DMS 273 (cell line): ENCODE measurements at regions not wholly inside any gene's neighbourhood (a gene's known extent, or its start where the extent isn't known, plus 50 kb on each side); places are given as distances from the start of the nearest gene placed in this dataset.
"Not testable (repeated sequence)": the region's sequence is repeated elsewhere in the genome, so short reads cannot be mapped to it uniquely, and the experiment has no call there.

ENCODE experiments used
- DNase-seq: peaks from one replicate; lab custom pipeline; 2025; ENCODE audit not compliant: unreplicated experiment; lab: John Stamatoyannopoulos, UW

- no peak for DNase-seq
These were observed 288.2 kb upstream of the HS6ST1 start for GRCh38 chr2:128606837-128607236.

GRCh38 chr2:128607440-128607839 is 288.8 kb upstream of the HS6ST1 start:
- DNase-seq, result no peak

GRCh38 chr2:128607911-128608506 is 289.3 kb upstream of the HS6ST1 start:
- peak; percentile 45 for DNase-seq

GRCh38 chr2:128608921-128609880 is 290.5 kb upstream of the HS6ST1 start:
- DNase-seq, result no peak

- DNase-seq, result no peak
These were observed 291.8 kb upstream of the HS6ST1 start for GRCh38 chr2:128610496-128610895.

GRCh38 chr2:128611421-128612320 is 293.0 kb upstream of the HS6ST1 start:
- DNase-seq, result no peak

- DNase-seq, result no peak
These were observed 294.0 kb upstream of the HS6ST1 start for GRCh38 chr2:128612628-128613027.

GRCh38 chr2:128613351-128613750 is 294.7 kb upstream of the HS6ST1 start:
- no peak for DNase-seq

GRCh38 chr2:128613876-128614275 is 295.2 kb upstream of the HS6ST1 start:
- DNase-seq, result no peak

- DNase-seq, result not testable (repeated sequence)
These were observed 296.2 kb upstream of the HS6ST1 start for GRCh38 chr2:128614907-128615306.

- DNase-seq, result no peak
These were observed 296.9 kb upstream of the HS6ST1 start for GRCh38 chr2:128615571-128615970.

- DNase-seq, result no peak
These were observed 298.4 kb upstream of the HS6ST1 start for GRCh38 chr2:128617029-128617590.

- DNase-seq, result no peak
These were observed 299.0 kb upstream of the HS6ST1 start for GRCh38 chr2:128617661-128618060.

GRCh38 chr2:128618642-128619041 is 300.0 kb upstream of the HS6ST1 start:
- no peak for DNase-seq

GRCh38 chr2:128619471-128620325 is 301.0 kb upstream of the HS6ST1 start:
- no peak for DNase-seq

GRCh38 chr2:128621074-128621473 is 302.4 kb upstream of the HS6ST1 start:
- DNase-seq, result no peak

GRCh38 chr2:128622371-128622770 is 303.7 kb upstream of the HS6ST1 start:
- DNase-seq, result no peak

- no peak for DNase-seq
These were observed 304.4 kb upstream of the HS6ST1 start for GRCh38 chr2:128622955-128623620.
